Astrocyte of the cerebellum (primary cell): ENCODE measurements at regions not wholly inside any gene's neighbourhood (a gene's known extent, or its start where the extent isn't known, plus 50 kb on each side); places are given as distances from the start of the nearest gene placed in this dataset.

Source experiments
- DNase-seq: peaks from one replicate; pipeline ENCODE4 v3.0.0-alpha.2; 2011; ENCODE audit warnings: low read depth
- H3K4me3 ChIP-seq: 2 replicates; pipeline ENCODE4 v1.5.1; 2011; ENCODE audit warnings: mild to moderate bottlenecking, low read depth, low read length, moderate library complexity
- in situ Hi-C: cut with HindIII; loops from 2 replicates; pipeline ENCODE4 v1.10.0; 2017; ENCODE audit warnings: low sequenced_read_pairs
- TF ChIP-seq, protein P1 (sequence below): IDR thresholded peaks from 2 replicates; pipeline ENCODE4 v1.5.1; 2012; ENCODE audit warnings: low read length, low read depth, moderate library complexity, mild to moderate bottlenecking; ENCODE audit errors: missing control alignments

DNA sequence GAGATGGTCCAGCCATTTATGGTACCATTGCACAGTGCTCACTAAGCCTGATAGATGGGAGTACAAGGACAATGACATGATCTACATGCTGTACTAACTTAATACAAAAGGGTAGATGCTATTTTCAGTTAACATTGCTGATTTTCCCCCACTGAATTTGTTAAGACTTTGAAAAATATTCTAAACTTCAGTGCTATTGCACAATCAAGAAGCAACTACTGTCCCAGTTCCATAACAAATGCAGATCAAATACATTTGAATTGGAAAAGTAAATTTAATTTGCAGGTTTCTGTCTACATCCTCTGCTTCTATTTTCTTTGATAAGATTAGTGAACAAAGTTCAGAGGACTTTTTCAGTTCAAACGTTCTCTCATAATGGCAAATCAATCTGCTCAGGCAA is 366.8 kb upstream of the FGF13 start:
- no peak overlapping the region for H3K4me3 ChIP-seq
- TF ChIP-seq, protein P1, sequence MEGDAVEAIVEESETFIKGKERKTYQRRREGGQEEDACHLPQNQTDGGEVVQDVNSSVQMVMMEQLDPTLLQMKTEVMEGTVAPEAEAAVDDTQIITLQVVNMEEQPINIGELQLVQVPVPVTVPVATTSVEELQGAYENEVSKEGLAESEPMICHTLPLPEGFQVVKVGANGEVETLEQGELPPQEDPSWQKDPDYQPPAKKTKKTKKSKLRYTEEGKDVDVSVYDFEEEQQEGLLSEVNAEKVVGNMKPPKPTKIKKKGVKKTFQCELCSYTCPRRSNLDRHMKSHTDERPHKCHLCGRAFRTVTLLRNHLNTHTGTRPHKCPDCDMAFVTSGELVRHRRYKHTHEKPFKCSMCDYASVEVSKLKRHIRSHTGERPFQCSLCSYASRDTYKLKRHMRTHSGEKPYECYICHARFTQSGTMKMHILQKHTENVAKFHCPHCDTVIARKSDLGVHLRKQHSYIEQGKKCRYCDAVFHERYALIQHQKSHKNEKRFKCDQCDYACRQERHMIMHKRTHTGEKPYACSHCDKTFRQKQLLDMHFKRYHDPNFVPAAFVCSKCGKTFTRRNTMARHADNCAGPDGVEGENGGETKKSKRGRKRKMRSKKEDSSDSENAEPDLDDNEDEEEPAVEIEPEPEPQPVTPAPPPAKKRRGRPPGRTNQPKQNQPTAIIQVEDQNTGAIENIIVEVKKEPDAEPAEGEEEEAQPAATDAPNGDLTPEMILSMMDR: no peak
- in situ Hi-C loops: no loop called here
- DNase-seq: no peak

DNA sequence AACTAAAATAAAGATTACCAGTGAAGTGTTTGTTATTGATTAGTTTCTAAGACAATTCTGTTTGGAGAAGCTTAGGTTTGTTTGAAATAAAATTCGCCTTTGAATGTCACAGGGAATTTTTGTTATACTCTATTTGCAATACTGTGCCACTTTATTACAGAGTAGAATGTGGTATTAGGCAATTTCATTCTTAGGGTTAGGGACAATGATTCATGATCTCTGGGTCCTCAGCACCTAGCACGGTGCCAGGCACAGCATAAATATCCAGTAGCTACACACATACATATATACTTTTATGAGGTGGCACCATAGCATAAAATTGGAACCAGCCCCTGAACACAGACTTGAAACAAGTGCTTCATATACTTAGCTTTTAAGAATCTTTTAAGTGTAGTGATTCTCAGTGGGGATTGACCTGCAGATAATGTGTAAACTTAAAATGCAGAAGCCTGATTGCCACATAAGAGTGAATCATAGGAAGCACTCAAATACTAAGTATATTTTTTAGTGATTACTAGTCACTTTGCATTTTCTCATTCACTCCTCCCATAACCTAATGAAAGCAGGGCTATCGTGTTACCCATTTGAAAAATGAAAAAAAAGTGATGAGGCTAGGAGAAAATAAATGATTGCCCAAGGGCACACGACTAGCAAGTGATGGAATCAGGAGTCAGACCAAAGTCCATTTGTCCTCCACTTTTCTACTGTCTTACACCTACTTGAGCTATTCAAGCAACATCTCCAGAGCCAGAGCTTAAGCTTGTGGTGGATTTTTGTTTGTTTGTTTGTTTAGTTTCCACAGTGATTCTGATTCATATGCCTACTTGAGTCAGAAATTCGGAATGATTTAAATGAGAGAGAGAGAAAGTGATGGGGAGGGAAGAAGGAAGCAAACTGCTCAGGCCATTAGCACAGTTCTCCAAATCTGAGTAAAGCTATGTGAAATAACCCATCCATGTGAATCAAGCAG is 366.0 kb upstream of the FGF13 start:
- in situ Hi-C loops: no loop called here
- H3K4me3 ChIP-seq: no peak overlapping the region
- DNase-seq: no peak
- TF ChIP-seq, protein P1: no peak

DNA sequence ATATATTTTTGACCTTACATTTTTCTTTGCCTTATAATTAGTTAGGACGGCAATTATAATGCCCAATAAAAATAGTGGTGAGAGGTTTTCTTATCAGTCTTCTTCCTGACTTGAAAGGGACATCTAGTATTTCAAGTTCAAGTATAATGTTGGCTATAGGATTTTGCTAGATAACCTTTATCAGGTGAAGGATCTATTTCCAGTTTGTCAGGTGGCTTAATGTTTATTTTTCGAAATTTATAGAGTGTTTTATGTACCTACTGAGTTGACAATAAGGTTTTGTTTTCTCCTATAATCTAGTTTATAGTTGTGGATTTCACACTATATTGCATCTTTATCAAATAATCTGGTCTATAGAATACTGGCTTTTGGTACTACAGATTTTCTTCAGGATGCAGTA is 351.8 kb upstream of the FGF13 start:
- in situ Hi-C loops: no loop called here
- no peak overlapping the region for H3K4me3 ChIP-seq
- DNase-seq: no peak
- TF ChIP-seq, protein P1: no peak

DNA sequence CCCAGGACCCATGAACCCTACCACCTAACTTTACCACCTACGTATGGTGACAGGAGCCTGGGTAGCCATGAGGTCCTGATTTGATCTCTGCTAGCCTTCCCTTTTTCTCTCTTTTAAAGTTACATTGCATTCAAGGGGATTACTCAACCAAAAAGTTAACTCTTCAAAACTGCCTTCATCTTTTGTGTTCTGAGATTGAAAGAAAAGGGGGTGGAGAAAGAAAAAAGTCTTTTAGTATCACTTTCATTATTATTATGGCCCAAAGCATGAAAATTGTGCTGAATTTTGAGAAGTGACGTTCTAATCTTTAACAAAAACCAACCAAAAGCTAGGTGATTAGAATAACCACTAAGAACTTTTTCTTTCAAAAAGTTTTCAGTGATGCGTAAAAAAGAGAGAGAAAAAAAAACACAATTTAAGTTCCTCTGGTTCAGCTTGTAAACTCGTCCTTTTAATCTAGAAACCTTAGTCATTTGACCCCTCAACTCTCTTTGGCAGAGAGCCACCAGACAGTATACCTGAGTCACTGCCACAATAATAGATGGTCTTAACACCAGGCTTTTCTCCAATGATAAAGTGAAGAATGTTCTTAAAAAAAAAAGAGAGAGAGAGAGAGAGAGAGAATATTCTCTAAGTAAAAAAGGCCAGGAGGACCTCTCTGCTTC is 347.4 kb upstream of the FGF13 start:
- TF ChIP-seq, protein P1: no peak
- in situ Hi-C loops: no loop called here
- DNase-seq: peak; percentile 41
- H3K4me3 ChIP-seq: peak overlapping the region; percentile 8

DNA sequence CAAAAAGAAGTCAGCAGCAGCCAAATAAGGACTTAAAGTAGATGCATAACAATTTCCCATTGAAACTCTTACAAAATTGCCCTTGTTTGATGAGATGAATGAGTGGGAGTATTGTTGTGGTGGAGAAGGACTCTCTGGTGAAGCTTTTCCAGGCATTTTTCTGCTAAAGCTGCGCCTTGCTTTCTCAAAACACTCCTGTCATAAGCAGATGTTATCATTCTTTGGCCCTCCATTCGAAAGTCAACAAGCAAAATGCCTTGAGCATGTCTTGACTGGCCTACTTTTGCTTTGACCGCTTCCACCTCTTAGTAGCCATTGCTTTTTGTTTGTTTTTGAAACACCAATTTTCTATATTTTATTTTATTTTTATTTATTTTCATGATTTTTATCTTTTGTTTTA is 340.9 kb upstream of the FGF13 start:
- TF ChIP-seq, protein P1: no peak
- in situ Hi-C loops: no loop called here
- no peak for DNase-seq

DNA sequence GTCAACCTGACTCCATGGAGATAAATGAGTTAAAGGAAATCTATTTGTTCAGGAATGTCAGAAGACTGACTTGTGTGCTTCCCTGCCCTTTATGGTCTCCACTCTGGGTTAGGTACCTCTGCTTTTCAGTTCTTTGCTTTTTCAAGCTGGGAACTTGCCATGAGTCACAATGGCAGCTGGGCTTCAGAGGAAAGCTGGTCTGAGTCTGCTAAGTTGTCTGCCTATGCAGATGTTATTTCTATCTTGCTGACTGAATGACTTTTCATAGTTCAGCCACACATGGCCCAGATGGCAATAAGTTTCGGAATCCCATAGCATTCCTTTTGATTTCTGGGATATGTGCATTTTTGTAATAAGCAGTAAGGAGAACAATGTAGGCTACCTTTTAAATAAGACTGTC is 337.9 kb upstream of the FGF13 start:
- TF ChIP-seq, protein P1: no peak
- no peak for DNase-seq
- no peak overlapping the region for H3K4me3 ChIP-seq
- in situ Hi-C loops: no loop called here

More for the DNA sequence above, 340.9 kb upstream of the FGF13 start:
- no peak overlapping the region for H3K4me3 ChIP-seq
